GM13977 (cell line): ENCODE measurements at regions not wholly inside any gene's neighbourhood (a gene's known extent, or its start where the extent isn't known, plus 50 kb on each side); places are given as distances from the start of the nearest gene placed in this dataset.

ENCODE experiments used
- DNase-seq: peaks from one replicate; pipeline ENCODE4 v3.0.0; 2012; ENCODE audit warnings: low spot score
- CTCF ChIP-seq: IDR thresholded peaks from 2 replicates; pipeline ENCODE4 v1.5.1; 2012; ENCODE audit warnings: mild to moderate bottlenecking, control low read depth; ENCODE audit not compliant: insufficient read depth; ENCODE audit errors: extremely low read depth, missing control alignments
- in situ Hi-C: fragments of 300-500 bp; cut with MboI; formaldehyde crosslinking; loops from one replicate; pipeline ENCODE4 v1.12.0; 2022; ENCODE audit warnings: low sequenced_read_pairs, low pct_unique_long_range_greater_than_20kb, mixed read lengths, inconsistent platforms; ENCODE audit not compliant: unreplicated experiment

- DNase-seq = no peak
- TF ChIP-seq CTCF = no peak
- in situ Hi-C loops = no loop called here
Measured at GRCh38 chr15:67918205-67918861, 78.5 kb upstream of the RNU6-1 start.

GRCh38 chr15:67920524-67921240 lies 80.8 kb upstream of the RNU6-1 start:
- in situ Hi-C loops = no loop called here
- no peak for TF ChIP-seq CTCF
- DNase-seq = no peak

GRCh38 chr15:67922106-67922675 lies 82.3 kb upstream of the RNU6-1 start:
- in situ Hi-C loops = no loop called here
- TF ChIP-seq CTCF = no peak
- DNase-seq = no peak

DNA sequence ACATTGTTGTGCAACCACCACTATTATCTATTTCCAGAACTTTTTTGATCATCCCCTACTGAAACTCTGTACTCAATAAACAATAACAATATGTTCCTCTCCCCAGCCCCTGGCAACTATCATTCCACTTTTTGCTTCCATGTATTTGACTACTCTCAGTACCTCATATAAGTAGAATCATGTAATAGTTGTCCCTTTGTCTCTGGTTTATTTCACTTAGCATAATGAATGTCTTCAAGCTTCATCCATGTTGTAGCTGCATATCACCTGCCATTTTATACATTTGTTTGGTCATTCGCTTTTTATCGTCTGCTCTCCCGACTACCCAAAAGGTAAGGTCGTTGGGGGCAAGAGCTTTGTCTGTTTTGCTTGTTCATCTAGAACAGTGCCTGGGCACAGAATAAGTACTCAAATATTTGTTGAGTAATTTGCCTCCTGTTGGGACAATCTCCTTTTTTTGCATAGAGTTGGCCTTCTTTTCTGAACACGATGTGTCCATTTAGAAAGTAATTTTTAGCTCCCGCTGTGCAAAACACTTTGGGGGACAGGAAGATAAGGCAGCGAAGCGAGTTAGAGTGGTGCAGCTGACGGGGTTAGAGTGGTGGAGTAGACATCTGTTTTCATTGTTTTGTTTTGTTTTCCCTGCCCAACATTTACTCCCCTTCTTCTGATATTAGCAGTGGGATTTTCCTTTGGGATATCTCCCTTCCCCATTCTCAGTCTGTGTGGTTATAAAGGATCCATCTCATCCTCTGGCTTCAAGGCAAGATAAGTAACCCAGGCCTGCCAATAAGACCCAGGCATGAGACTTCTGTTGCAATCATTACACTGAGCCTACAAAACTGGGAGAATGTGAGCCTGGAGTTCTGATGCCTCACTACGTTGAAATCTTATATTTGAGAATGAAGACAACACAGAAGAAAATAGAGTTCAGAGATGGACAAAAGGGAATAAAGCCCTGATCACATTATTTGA lies 83.4 kb upstream of the RNU6-1 start:
- DNase-seq = no peak
- no peak for TF ChIP-seq CTCF
- in situ Hi-C loops = no loop called here

DNA sequence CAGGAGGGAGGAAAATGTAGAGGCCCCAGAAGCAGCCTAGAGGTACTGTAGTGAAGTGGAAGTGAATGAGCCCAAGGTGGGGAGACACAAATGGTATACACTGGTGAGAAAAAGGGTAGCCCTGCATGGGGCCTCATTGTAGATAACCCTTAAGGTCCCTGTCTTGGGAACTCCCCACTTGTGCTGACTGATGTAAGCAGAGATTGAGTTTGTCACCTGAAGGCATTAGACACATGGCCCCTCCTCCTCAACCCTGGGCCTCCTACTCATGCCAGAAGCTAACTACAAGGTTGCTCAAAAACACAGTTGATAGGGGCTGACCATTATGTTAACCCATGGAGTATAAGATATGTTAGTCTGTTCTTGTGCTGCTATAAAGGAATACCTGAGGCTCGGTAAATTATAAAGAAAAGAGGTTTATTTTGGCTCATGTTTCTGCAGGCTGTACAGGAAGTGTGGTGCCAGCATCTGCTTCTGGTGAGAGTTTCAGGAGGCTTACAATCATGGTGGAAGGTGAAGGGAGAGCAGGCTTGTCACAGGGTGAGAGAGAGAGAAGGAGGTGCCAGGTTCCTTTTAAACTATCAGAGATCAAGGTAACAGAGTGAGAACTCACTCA lies 84.6 kb upstream of the RNU6-1 start:
- no peak for TF ChIP-seq CTCF
- in situ Hi-C loops = no loop called here
- peak; percentile 23 for DNase-seq

DNA sequence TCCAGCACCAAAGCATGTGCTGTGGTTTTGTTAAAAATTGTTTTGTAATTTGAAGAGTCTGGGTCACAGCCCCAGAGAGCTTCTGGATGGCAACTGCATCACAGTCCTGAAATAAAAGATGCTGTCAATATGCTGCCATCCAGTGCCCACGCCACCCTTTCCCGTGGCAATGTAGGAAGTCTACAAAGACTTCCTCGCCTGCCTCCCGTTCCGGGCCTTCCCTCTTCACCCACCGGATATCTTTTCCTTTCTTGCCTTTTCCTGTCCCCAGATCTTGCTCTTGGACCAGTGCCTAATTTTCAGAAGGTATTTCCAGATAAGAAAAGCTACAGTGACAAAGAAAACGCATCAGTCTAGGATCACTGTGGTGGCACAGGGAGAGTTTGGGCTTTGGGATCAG lies 85.3 kb upstream of the RNU6-1 start:
- no peak for DNase-seq
- in situ Hi-C loops = no loop called here
- no peak for TF ChIP-seq CTCF
